ENCODE measurements at regions not wholly inside any gene's neighbourhood (a gene's known extent, or its start where the extent isn't known, plus 50 kb on each side); places are given as distances from the start of the nearest gene placed in this dataset.

DNA sequence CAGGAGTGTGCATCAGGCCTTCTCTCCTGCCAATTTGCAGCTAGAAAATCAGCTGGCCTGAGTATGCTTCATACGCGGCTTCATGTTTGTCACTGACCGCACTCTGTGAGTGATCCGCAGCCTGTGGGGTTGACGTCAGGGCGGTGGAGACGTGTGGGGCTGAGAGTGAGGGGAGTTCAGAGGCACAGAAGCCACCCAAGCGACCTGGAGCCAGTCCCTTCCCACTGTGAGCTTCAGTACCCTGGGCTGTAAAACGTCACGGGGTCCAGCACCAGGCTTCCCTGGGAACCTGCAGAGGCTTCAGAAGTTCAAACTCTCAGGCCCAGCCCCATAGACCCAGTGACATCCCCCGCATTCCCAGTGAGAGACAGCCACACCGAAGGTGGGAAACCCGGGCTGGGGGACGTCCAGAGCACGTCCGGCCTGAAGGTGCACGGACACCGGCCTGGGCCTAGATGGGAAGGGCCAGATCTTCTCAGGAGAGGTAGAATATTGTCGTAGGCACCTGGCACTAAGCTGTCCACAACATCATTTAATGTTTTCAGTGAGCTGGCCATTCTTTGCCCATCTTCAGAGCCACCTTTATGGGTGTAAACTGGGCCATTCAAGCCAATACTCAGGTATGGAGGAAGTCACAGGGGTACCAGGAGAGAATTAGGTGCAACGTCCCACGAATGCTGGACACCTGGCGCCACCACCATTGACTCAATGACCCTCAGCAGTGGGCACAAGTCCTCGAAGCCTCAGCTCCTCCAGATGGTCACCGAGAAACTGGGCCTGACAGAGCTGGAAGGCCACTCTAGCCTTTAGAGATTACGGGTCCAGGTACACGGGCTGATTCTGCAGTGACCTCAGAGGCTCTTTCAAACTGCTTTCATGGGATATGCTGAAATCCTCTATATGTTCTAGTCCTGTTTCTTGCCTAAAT is 235.6 kb upstream of the MYT1L start:
- Histone ChIP-seq H3K36me3 (ENCODE audit: control insufficient read depth in 4 of 4, insufficient read depth in 3 of 4, low read depth in 1 of 4, low read length in 3 of 4) (no peaks in the 10 kb centered on the region), H3K4me1 (ENCODE audit: control insufficient read depth in 4 of 4, insufficient read depth in 4 of 4, low read length in 3 of 4) (no peaks in the 10 kb centered on the region), H3K27me3 (ENCODE audit: control insufficient read depth in 4 of 4, insufficient read depth in 4 of 4, low read length in 3 of 4) (no peaks in the 10 kb centered on the region), H3K4me3 (ENCODE audit: low read depth in 1 of 3, low read length in 3 of 3) (no peak overlapping the region), H3K9ac (ENCODE audit: low read depth in 1 of 2, low read length in 2 of 2) (no peak overlapping the region), H3K9me3 (ENCODE audit: control insufficient read depth in 4 of 4, low read length in 3 of 4) (no peaks in the 10 kb centered on the region), H3K27ac (ENCODE audit: low read depth in 1 of 2, low read length in 2 of 2) (no peak overlapping the region)
- 85% methylated on average over 26 of the region's 26 CpGs for WGBS
- TF ChIP-seq SP1 (IDR thresholded peaks at IDR 0.05) (no peak), HNF4A (conservative IDR thresholded peaks at IDR 0.05) (no peak), TAF1 (conservative IDR thresholded peaks at IDR 0.05) (no peak), RAD21 (IDR thresholded peaks at IDR 0.05) (no peak), JUND (IDR thresholded peaks at IDR 0.05) (no peak), HNF4G (IDR thresholded peaks at IDR 0.05) (no peak), NR2F2 (IDR thresholded peaks at IDR 0.05) (no peak), FOXA1 (IDR thresholded peaks at IDR 0.05) (no peak), EGR1 (IDR thresholded peaks at IDR 0.05; ENCODE audit: low read depth in 2 of 2) (no peak)
- TF ChIP-seq, protein P1, sequence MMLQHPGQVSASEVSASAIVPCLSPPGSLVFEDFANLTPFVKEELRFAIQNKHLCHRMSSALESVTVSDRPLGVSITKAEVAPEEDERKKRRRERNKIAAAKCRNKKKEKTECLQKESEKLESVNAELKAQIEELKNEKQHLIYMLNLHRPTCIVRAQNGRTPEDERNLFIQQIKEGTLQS (IDR thresholded peaks at IDR 0.05), result no peak
- TF ChIP-seq, protein P2, sequence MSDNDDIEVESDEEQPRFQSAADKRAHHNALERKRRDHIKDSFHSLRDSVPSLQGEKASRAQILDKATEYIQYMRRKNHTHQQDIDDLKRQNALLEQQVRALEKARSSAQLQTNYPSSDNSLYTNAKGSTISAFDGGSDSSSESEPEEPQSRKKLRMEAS (IDR thresholded peaks at IDR 0.05), result no peak
- TF ChIP-seq, protein P3, sequence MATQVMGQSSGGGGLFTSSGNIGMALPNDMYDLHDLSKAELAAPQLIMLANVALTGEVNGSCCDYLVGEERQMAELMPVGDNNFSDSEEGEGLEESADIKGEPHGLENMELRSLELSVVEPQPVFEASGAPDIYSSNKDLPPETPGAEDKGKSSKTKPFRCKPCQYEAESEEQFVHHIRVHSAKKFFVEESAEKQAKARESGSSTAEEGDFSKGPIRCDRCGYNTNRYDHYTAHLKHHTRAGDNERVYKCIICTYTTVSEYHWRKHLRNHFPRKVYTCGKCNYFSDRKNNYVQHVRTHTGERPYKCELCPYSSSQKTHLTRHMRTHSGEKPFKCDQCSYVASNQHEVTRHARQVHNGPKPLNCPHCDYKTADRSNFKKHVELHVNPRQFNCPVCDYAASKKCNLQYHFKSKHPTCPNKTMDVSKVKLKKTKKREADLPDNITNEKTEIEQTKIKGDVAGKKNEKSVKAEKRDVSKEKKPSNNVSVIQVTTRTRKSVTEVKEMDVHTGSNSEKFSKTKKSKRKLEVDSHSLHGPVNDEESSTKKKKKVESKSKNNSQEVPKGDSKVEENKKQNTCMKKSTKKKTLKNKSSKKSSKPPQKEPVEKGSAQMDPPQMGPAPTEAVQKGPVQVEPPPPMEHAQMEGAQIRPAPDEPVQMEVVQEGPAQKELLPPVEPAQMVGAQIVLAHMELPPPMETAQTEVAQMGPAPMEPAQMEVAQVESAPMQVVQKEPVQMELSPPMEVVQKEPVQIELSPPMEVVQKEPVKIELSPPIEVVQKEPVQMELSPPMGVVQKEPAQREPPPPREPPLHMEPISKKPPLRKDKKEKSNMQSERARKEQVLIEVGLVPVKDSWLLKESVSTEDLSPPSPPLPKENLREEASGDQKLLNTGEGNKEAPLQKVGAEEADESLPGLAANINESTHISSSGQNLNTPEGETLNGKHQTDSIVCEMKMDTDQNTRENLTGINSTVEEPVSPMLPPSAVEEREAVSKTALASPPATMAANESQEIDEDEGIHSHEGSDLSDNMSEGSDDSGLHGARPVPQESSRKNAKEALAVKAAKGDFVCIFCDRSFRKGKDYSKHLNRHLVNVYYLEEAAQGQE (IDR thresholded peaks at IDR 0.05), result no peak
- DNase-seq (ENCODE audit: low spot score), result no peak

DNA sequence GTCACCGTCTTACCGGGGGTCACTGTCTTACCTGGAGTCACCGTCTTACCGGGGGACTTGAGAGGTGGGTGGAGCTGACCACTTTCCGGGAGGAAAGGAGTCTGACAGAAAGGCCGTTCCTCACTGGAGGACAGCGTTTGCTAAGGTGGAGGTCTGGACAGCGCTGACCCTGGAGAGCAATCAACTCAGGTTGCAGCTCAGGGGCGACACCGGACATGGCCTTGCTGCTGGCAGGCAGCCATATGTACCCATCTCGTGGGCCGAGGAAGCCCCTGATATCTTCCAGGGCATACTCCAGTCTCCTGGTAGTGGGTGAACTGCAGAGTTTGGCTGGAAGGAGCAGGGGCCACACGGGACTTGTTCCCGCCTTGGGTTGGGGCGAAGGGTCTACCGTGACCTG is 234.6 kb upstream of the MYT1L start:
- Histone ChIP-seq H3K36me3 (ENCODE audit: control insufficient read depth in 4 of 4, insufficient read depth in 3 of 4, low read depth in 1 of 4, low read length in 3 of 4) (no peaks in the 10 kb centered on the region), H3K27ac (ENCODE audit: low read depth in 1 of 2, low read length in 2 of 2) (no peak overlapping the region), H3K9ac (ENCODE audit: low read depth in 1 of 2, low read length in 2 of 2) (no peak overlapping the region), H3K27me3 (ENCODE audit: control insufficient read depth in 4 of 4, insufficient read depth in 4 of 4, low read length in 3 of 4) (no peaks in the 10 kb centered on the region), H3K4me1 (ENCODE audit: control insufficient read depth in 4 of 4, insufficient read depth in 4 of 4, low read length in 3 of 4) (no peaks in the 10 kb centered on the region), H3K9me3 (ENCODE audit: control insufficient read depth in 4 of 4, low read length in 3 of 4) (no peaks in the 10 kb centered on the region), H3K4me3 (ENCODE audit: low read depth in 1 of 3, low read length in 3 of 3) (no peak overlapping the region)
- no peak for DNase-seq (ENCODE audit: low spot score)
- 88% methylated on average over 16 of the region's 16 CpGs for WGBS
- TF ChIP-seq, protein P1 (IDR thresholded peaks at IDR 0.05), result no peak
- TF ChIP-seq, protein P4, sequence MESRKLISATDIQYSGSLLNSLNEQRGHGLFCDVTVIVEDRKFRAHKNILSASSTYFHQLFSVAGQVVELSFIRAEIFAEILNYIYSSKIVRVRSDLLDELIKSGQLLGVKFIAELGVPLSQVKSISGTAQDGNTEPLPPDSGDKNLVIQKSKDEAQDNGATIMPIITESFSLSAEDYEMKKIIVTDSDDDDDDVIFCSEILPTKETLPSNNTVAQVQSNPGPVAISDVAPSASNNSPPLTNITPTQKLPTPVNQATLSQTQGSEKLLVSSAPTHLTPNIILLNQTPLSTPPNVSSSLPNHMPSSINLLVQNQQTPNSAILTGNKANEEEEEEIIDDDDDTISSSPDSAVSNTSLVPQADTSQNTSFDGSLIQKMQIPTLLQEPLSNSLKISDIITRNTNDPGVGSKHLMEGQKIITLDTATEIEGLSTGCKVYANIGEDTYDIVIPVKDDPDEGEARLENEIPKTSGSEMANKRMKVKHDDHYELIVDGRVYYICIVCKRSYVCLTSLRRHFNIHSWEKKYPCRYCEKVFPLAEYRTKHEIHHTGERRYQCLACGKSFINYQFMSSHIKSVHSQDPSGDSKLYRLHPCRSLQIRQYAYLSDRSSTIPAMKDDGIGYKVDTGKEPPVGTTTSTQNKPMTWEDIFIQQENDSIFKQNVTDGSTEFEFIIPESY (IDR thresholded peaks at IDR 0.05), result no peak
- TF ChIP-seq, protein P5, sequence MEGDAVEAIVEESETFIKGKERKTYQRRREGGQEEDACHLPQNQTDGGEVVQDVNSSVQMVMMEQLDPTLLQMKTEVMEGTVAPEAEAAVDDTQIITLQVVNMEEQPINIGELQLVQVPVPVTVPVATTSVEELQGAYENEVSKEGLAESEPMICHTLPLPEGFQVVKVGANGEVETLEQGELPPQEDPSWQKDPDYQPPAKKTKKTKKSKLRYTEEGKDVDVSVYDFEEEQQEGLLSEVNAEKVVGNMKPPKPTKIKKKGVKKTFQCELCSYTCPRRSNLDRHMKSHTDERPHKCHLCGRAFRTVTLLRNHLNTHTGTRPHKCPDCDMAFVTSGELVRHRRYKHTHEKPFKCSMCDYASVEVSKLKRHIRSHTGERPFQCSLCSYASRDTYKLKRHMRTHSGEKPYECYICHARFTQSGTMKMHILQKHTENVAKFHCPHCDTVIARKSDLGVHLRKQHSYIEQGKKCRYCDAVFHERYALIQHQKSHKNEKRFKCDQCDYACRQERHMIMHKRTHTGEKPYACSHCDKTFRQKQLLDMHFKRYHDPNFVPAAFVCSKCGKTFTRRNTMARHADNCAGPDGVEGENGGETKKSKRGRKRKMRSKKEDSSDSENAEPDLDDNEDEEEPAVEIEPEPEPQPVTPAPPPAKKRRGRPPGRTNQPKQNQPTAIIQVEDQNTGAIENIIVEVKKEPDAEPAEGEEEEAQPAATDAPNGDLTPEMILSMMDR (IDR thresholded peaks at IDR 0.05; ENCODE audit: low read depth, low read length, missing input control), result no peak
- TF ChIP-seq NR2F2 (IDR thresholded peaks at IDR 0.05) (no peak), GABPA (IDR thresholded peaks at IDR 0.05 in 1 of 2, conservative IDR thresholded peaks at IDR 0.05 in 1 of 2) (no peak), YY1 (IDR thresholded peaks at IDR 0.05) (no peak), SP1 (IDR thresholded peaks at IDR 0.05) (no peak), HNF4G (IDR thresholded peaks at IDR 0.05) (no peak), HNF4A (conservative IDR thresholded peaks at IDR 0.05) (no peak), RAD21 (IDR thresholded peaks at IDR 0.05) (no peak), FOXA2 (IDR thresholded peaks at IDR 0.05) (no peak), JUND (IDR thresholded peaks at IDR 0.05) (no peak), FOXA1 (IDR thresholded peaks at IDR 0.05) (no peak), EGR1 (IDR thresholded peaks at IDR 0.05; ENCODE audit: low read depth in 2 of 2) (no peak), RXRA (IDR thresholded peaks at IDR 0.05) (no peak)

All from liver (tissue), 8 donors.